COLO668 (cell line): ENCODE measurements at regions not wholly inside any gene's neighbourhood (a gene's known extent, or its start where the extent isn't known, plus 50 kb on each side); places are given as distances from the start of the nearest gene placed in this dataset.

ENCODE experiments used
- DNase-seq: peaks from one replicate; lab custom pipeline; 2025; ENCODE audit not compliant: unreplicated experiment; lab: John Stamatoyannopoulos, UW

- no peak for DNase-seq
These were observed 121.3 kb upstream of the CHL1 start for GRCh38 chr3:75260-75659.

DNA sequence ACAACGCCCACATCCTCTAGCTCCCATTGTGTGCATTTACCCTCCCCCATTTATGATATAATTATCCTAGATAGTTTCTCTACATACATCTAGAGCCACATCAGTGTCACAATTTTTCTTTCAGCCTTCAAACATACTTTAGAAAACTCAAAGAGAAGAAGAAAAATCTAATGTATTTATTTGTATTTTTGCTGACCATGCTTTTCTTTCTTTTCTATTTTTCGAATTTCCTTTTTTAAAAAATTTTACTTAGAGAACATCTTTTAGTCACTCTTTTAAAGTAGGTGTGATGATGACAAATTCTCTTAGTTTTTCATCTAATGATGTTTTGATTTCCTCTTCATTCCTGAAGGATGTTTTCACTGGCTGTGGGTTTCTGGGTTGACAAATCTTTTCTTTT lies 117.0 kb upstream of the CHL1 start:
- no peak for DNase-seq

GRCh38 chr3:82508-82907 lies 114.1 kb upstream of the CHL1 start:
- DNase-seq = no peak

- no peak for DNase-seq
These were observed 113.5 kb upstream of the CHL1 start for GRCh38 chr3:83096-83495.

DNA sequence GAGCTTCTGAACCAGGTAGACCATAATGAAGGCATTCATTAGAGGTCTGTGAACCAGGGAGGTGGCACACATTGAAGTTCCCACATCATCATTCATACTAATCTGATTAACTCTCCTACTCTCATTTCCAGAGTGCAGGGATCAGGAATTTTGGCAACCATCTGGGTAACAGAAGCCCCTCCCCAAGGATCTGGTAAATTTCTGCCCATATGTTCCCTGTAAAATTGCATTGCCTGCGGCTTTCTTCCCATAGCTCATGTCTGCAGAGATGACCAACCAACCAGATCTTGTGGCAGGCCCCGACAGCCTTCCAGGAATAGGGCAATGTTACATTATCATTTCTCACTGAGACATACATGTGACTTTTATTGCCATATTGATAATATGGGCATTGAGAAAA lies 111.4 kb upstream of the CHL1 start:
- no peak for DNase-seq

GRCh38 chr3:88267-88666 lies 108.3 kb upstream of the CHL1 start:
- no peak for DNase-seq

GRCh38 chr3:93746-94145 lies 102.8 kb upstream of the CHL1 start:
- DNase-seq = no peak

- DNase-seq = no peak
These were observed 100.3 kb upstream of the CHL1 start for GRCh38 chr3:96259-96658.

GRCh38 chr3:97417-98258 lies 98.9 kb upstream of the CHL1 start:
- no peak for DNase-seq

DNA sequence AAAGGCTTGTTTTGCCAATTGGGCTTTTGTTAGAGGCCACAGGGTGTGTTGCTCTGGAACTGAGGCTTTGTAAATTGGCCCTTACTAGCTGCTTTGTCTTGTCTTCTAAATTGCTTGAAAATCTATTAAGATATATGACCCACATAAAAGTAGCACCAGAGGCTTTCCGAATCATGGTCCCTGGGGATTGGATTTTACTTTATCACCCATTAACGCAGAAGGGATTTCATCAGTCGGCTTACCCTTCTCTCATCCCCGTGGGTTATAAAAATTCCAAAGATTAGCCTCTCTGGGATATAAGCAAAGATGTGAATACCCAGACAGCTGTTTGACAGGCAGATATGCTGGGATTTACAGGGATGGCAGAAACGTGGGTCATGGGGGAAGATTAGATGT lies 98.3 kb upstream of the CHL1 start:
- no peak for DNase-seq

DNA sequence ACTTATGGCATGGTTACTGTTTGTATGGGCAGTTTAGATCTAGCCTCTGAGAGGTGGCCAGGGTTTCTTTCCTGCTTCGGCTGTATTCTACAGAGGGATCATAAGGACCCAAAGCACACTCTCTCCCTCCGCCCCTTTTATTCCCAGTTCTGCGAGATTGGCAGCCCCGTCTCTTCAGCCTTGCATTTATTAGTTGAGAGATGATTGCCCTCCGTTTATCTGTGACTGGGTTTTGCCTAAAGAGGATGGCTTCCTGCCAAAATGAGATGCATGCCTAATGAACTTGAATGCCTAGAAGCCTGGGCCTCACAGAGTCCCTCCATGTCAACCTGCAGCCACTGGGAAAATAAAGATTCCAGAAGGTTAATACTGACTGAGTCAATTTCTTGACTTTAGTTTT lies 97.1 kb upstream of the CHL1 start:
- peak; percentile 1 for DNase-seq

DNA sequence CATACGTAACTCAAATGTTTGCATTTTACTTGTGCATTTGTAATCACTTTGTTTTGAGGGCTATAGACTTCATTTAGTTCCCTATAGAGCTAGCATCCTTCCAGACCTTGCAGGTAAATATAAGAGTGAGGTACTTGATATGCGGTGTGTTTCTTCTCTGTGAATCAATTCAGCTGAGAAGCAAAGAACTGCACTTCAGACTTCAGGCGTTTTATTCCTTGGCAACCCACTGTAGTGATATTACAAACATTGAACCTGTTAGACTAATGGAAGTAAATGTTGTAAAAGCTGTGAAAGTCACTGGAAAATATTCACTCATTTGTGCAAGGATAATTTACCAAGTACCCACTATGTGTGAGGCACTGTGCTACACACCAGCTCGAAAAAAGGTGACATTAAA lies 94.1 kb upstream of the CHL1 start:
- no peak for DNase-seq

GRCh38 chr3:103991-104390 lies 92.6 kb upstream of the CHL1 start:
- no peak for DNase-seq

- no peak for DNase-seq
These were observed 91.0 kb upstream of the CHL1 start for GRCh38 chr3:105585-105984.

GRCh38 chr3:106619-107018 lies 89.9 kb upstream of the CHL1 start:
- no peak for DNase-seq

DNA sequence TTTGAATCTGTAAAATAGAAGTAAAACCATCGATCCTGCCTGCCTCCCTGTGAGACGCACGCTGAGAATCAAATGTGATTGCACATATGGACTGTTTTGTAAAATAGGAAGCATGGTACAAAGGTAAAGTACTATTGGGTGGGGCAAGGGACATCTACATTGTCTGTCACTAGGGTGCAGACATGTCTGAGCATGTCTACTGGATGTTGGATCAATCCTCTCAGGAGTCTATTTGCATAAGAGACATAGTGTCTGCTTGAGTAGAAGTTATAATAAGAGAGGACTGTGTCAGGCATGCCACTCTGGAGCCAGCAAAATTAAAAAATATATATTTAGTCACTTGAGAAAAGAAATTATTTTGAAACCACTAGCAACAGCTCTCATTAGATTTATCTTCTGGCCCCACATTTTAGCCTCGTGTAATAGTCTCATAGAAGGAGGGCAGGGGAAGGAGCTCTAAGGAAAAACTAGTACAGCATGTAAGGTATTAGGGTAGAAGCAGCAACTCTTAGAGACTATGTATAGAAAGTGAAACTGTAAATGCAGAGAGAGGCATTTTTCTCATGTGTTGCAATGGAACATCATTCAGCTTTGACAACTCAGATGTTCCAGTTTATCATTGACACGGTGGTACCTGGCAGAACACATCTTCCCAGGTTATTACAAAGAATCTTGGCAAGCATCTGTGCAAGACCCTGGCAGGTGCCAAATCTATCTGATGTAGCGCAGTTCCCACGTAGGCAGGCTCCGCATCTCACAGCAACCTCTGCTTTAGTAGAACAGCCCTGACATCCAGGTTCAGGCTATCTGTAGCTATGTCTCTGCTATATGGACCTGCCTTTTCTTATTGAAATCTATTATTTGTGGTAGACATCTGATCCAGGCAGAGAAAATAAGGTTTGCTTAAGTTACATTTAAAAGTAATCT lies 85.2 kb upstream of the CHL1 start:
- peak; percentile 28 for DNase-seq

DNA sequence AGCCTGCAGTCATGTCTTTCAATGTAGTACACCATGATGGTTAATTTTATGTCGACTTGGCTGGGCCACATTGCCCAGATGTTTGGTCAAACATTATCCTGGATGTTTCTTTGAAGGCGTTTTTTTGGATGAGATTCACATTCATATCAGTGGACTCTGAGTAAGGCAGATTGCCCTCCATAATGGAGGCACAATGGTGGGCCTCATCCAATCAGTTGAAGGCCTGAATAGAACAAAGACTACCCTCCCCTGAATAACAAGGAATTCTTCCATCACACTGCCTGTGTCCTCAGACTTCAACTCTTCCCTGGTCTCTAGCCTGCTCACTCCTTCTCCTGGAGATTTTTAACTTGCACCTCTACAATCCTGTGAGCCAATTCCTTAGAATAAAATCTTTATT lies 83.8 kb upstream of the CHL1 start:
- DNase-seq = no peak

GRCh38 chr3:118666-119065 lies 77.9 kb upstream of the CHL1 start:
- no peak for DNase-seq

- DNase-seq = no peak
These were observed 73.2 kb upstream of the CHL1 start for GRCh38 chr3:123341-123740.

DNA sequence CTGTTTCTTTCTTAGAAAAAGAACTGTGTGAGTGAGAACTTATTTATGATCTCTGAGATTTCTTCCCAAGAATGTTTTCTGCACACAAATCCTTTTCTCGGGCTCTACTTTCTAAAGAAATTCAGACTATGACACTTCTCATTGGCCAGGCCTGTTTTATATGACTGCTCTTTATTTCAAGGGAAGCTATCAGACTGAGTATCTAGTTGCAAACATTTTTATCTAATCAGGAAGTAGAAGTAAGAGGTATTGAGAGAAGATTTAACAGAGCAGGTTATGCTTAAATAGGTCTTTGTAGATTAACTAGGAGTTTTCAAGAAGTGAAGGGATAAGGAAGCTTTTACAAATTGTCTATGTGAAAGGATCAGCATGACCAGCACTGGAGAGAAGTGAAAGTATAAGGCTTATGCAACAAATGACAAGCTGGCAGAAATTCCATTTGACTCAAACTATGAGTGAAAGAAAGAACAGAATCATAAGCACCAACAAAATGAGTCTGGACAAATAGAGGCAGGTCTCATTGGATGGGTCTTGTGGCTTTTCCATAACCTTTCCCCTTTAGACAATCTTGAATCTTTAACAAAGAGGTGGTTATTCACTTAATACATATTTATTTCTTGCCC lies 71.9 kb upstream of the CHL1 start:
- no peak for DNase-seq

DNA sequence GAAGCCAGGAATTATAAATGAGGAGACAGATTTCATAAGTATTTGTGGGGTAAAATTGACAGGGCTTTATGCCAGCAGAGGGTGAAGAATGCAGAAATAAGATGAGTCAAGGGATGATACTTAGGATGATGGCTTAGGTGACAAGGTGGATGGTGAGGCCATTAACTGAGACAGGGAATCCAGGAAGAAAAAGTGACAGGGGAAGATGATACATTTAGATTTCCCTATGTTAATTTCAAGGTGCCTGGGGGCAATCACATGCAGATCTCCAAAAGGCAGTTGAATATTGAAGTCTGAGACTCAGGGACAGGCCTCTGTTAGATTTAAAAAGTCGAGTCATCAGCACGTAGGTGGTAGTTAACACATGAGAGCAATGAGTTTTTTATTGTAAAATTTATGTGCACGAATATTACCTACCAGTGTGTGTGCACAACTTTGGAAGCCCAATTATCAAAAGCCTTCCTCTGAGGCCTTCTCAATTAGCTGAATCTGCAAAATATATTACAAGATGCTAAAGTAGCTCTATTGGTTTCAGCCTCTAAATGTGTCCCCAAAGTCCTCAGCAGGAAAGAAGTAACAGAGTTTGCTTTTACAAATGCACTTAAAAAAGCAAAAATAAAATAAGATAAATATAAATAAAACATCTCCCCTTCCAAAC lies 67.9 kb upstream of the CHL1 start:
- no peak for DNase-seq
